ENCODE measurements at regions not wholly inside any gene's neighbourhood (a gene's known extent, or its start where the extent isn't known, plus 50 kb on each side); places are given as distances from the start of the nearest gene placed in this dataset.

- no peak for TF ChIP-seq MXI1 (conservative IDR thresholded peaks at IDR 0.05; ENCODE audit: poor library complexity, severe bottlenecking)
These were observed 255.6 kb upstream of the ZFP64 start (continued) for GRCh38 chr20:52447225-52447551.

GRCh38 chr20:52446421-52447224, 255.0 kb upstream of the ZFP64 start:
- no peaks in the 10 kb centered on the region for H3K36me3 ChIP-seq (ENCODE audit: insufficient read depth, low read length)
- no peak overlapping the region for H3K4me3 ChIP-seq (ENCODE audit: low read length)
- H3K9me3 ChIP-seq (ENCODE audit: low read length) = no peaks in the 10 kb centered on the region
- H3K9ac ChIP-seq (ENCODE audit: low read length) = no peak overlapping the region
- no peak overlapping the region for H3K4me2 ChIP-seq (ENCODE audit: low read length)
- no peak overlapping the region for H2AFZ ChIP-seq (ENCODE audit: low read depth, low read length)
- no peak overlapping the region for H3K27ac ChIP-seq (ENCODE audit: low read length)
- H3K27me3 ChIP-seq (ENCODE audit: insufficient read depth, low read depth, low read length) = no peaks in the 10 kb centered on the region
- H3F3A ChIP-seq (ENCODE audit: insufficient read depth, low read length, poor library complexity, severe bottlenecking) = peaks cover 3% of the 10 kb centered on the region
- no peaks in the 10 kb centered on the region for H3K79me2 ChIP-seq (replicated peaks; ENCODE audit: insufficient read depth, low read length)
- TF ChIP-seq SMC3 (conservative IDR thresholded peaks at IDR 0.05; ENCODE audit: poor library complexity) = no peak
- TF ChIP-seq MXI1 (conservative IDR thresholded peaks at IDR 0.05; ENCODE audit: poor library complexity, severe bottlenecking) = no peak
- TF ChIP-seq EZH2 (IDR thresholded peaks at IDR 0.05; ENCODE audit: borderline replicate concordance, insufficient read depth, low read length, poor library complexity, severe bottlenecking) = no peak
- TF ChIP-seq RAD21 (conservative IDR thresholded peaks at IDR 0.05) = no peak
- TF ChIP-seq TAF1 (IDR thresholded peaks at IDR 0.05; ENCODE audit: low read depth) = no peak
- H3K9me2 ChIP-seq (ENCODE audit: insufficient read depth, low read length) = no peaks in the 10 kb centered on the region
- no peaks in the 10 kb centered on the region for H4K20me1 ChIP-seq (ENCODE audit: insufficient read depth)

- H3K4me3 ChIP-seq (ENCODE audit: low read length) = no peak overlapping the region
- no peak overlapping the region for H2AFZ ChIP-seq (ENCODE audit: low read depth, low read length)
- H3K4me2 ChIP-seq (ENCODE audit: low read length) = no peak overlapping the region
- H3K9me3 ChIP-seq (ENCODE audit: low read length) = no peaks in the 10 kb centered on the region
- no peak overlapping the region for H3K27ac ChIP-seq (ENCODE audit: low read length)
- TF ChIP-seq TAF1 (IDR thresholded peaks at IDR 0.05; ENCODE audit: low read depth) = no peak
- no peak overlapping the region for H3K9ac ChIP-seq (ENCODE audit: low read length)
- H3K27me3 ChIP-seq (ENCODE audit: insufficient read depth, low read depth, low read length) = no peaks in the 10 kb centered on the region
- no peaks in the 10 kb centered on the region for H4K20me1 ChIP-seq (ENCODE audit: insufficient read depth)
- H3F3A ChIP-seq (ENCODE audit: insufficient read depth, low read length, poor library complexity, severe bottlenecking) = peaks cover 3% of the 10 kb centered on the region
- H3K36me3 ChIP-seq (ENCODE audit: insufficient read depth, low read length) = no peaks in the 10 kb centered on the region
- H3K9me2 ChIP-seq (ENCODE audit: insufficient read depth, low read length) = no peaks in the 10 kb centered on the region
- H3K79me2 ChIP-seq (replicated peaks; ENCODE audit: insufficient read depth, low read length) = no peaks in the 10 kb centered on the region
These were observed 252.9 kb upstream of the ZFP64 start for GRCh38 chr20:52444455-52444854.

- H3K36me3 ChIP-seq (ENCODE audit: insufficient read depth, low read length) = no peaks in the 10 kb centered on the region
- H3K9me2 ChIP-seq (ENCODE audit: insufficient read depth, low read length) = no peaks in the 10 kb centered on the region
- H3K27ac ChIP-seq (ENCODE audit: low read length) = no peak overlapping the region
- no peak overlapping the region for H3K4me3 ChIP-seq (ENCODE audit: low read length)
- H3F3A ChIP-seq (ENCODE audit: insufficient read depth, low read length, poor library complexity, severe bottlenecking) = peaks cover 3% of the 10 kb centered on the region
- H3K79me2 ChIP-seq (replicated peaks; ENCODE audit: insufficient read depth, low read length) = no peaks in the 10 kb centered on the region
- H4K20me1 ChIP-seq (ENCODE audit: insufficient read depth) = no peaks in the 10 kb centered on the region
- no peaks in the 10 kb centered on the region for H3K9me3 ChIP-seq (ENCODE audit: low read length)
- TF ChIP-seq MXI1 (conservative IDR thresholded peaks at IDR 0.05; ENCODE audit: poor library complexity, severe bottlenecking) (no peak), EP300 (conservative IDR thresholded peaks at IDR 0.05; ENCODE audit: poor library complexity, severe bottlenecking) (no peak), EZH2 (IDR thresholded peaks at IDR 0.05; ENCODE audit: borderline replicate concordance, insufficient read depth, low read length, poor library complexity, severe bottlenecking) (no peak), REST (IDR thresholded peaks at IDR 0.05; ENCODE audit: borderline replicate concordance) (no peak), POLR2AphosphoS5 (IDR thresholded peaks at IDR 0.05) (no peak)
- H3K9ac ChIP-seq (ENCODE audit: low read length) = no peak overlapping the region
- no peak overlapping the region for H2AFZ ChIP-seq (ENCODE audit: low read depth, low read length)
- H3K27me3 ChIP-seq (ENCODE audit: insufficient read depth, low read depth, low read length) = no peaks in the 10 kb centered on the region
- no peak overlapping the region for H3K4me2 ChIP-seq (ENCODE audit: low read length)
These were observed 252.3 kb upstream of the ZFP64 start for GRCh38 chr20:52443874-52444273.
